Endothelial cell of umbilical vein (primary cell): ENCODE measurements at regions not wholly inside any gene's neighbourhood (a gene's known extent, or its start where the extent isn't known, plus 50 kb on each side); places are given as distances from the start of the nearest gene placed in this dataset.

Source experiments
- BruUV-seq: library from RNA; stranded (reverse); fragments of 400-500 nt; replicated peaks from 2 replicates; lab custom pipeline; 2021; lab: Mats Ljungman, UMichigan
- CTCF ChIA-PET: fragments of 300-600, 350-600 bp; sonication (Branson Sonifier 250); formaldehyde crosslinking; loops from one replicate; lab custom pipeline; 2021; ENCODE audit warnings: antibody characterized with exemption, inconsistent platforms; lab: Charles Lee
- POLR2A ChIA-PET: fragments of 300-600, 350-600 bp; sonication (Branson Sonifier 250); formaldehyde crosslinking; loops from one replicate; lab custom pipeline; 2021; ENCODE audit warnings: antibody characterized with exemption, inconsistent platforms; lab: Charles Lee
- DNase-seq: peaks from one replicate; pipeline ENCODE4 v3.0.0-alpha.2; 2011; ENCODE audit warnings: low read depth, low spot score
- FAIRE-seq: peaks from 2 replicates; lab custom pipeline; 2011; peaks lifted over from hg19 to GRCh38; lab: Jason Lieb, UNC
- H2AFZ ChIP-seq: 2 replicates; pipeline ENCODE4 v1.6.0; 2012; ENCODE audit warnings: low read depth, low read length, control low read depth, inconsistent platforms
- H3K27ac ChIP-seq: 2 replicates; pipeline ENCODE4 v1.5.1; 2011; ENCODE audit warnings: low read depth, mild to moderate bottlenecking, control low read depth, low read length, moderate library complexity; ENCODE audit not compliant: insufficient read depth
- H3K27me3 ChIP-seq, 2 experiments: 2 replicates each; pipeline versions ENCODE4 v1.6.0 to v1.6.1; 2011; ENCODE audit warnings: low read length in 2 of 2, mixed read lengths in 1 of 2; ENCODE audit not compliant: control insufficient read depth in 2 of 2, insufficient read depth in 2 of 2
- H3K36me3 ChIP-seq, 2 experiments: 2 replicates in 1 of 2; 3 replicates in 1 of 2; pipeline ENCODE4 v1.5.1; 2011; ENCODE audit warnings: low read length in 2 of 2, mild to moderate bottlenecking in 1 of 2, moderate library complexity in 1 of 2; ENCODE audit not compliant: control insufficient read depth in 2 of 2, insufficient read depth in 2 of 2; ENCODE audit errors: extremely low read depth in 1 of 2
- H3K4me1 ChIP-seq: 3 replicates; pipeline ENCODE4 v1.5.1; 2011; ENCODE audit warnings: mild to moderate bottlenecking, low read length; ENCODE audit not compliant: control insufficient read depth, insufficient read depth; ENCODE audit errors: extremely low read depth
- H3K4me2 ChIP-seq: 2 replicates; pipeline ENCODE4 v1.6.1; 2011; ENCODE audit warnings: low read length, control low read depth, mixed read lengths; ENCODE audit not compliant: insufficient read depth
- H3K4me3 ChIP-seq, 3 experiments: fragments of 200-600 bp in 1 of 3; sonication (generic), shearing (Covaris generic) in 1 of 3; replicated peaks in 1 of 3; 2 replicates each; pipeline ENCODE4 v1.5.1; 2011 to 2016; ENCODE audit warnings: control low read depth in 3 of 3, low read length in 3 of 3, mild to moderate bottlenecking in 2 of 3, inconsistent platforms in 1 of 3, low read depth in 1 of 3, moderate library complexity in 1 of 3; ENCODE audit not compliant: insufficient read depth in 1 of 3
- H3K79me2 ChIP-seq: 2 replicates; pipeline ENCODE4 v1.6.0; 2012; ENCODE audit warnings: low read length, inconsistent platforms; ENCODE audit not compliant: control insufficient read depth, insufficient read depth
- H3K9ac ChIP-seq: replicated peaks from 2 replicates; pipeline ENCODE3; 2011; ENCODE audit warnings: low read length, control low read depth; ENCODE audit not compliant: insufficient read depth; ENCODE audit errors: extremely low read depth
- H3K9me1 ChIP-seq: replicated peaks from 3 replicates; pipeline ENCODE4 v1.6.0; 2011; ENCODE audit warnings: mild to moderate bottlenecking, low read length; ENCODE audit not compliant: control insufficient read depth, insufficient read depth; ENCODE audit errors: extremely low read depth
- H3K9me3 ChIP-seq: replicated peaks from 2 replicates; pipeline ENCODE4 v1.5.1; 2012; ENCODE audit warnings: low read length, inconsistent platforms; ENCODE audit not compliant: control insufficient read depth, insufficient read depth
- H4K20me1 ChIP-seq: replicated peaks from 2 replicates; pipeline ENCODE3; 2011; ENCODE audit warnings: mild to moderate bottlenecking, low read length; ENCODE audit not compliant: control insufficient read depth, insufficient read depth; ENCODE audit errors: extremely low read depth
- CTCF ChIP-seq, 2 donors: IDR thresholded peaks; 1 replicate in 1 of 2; 2 replicates in 1 of 2; pipeline ENCODE4 v1.5.1; 2011; ENCODE audit warnings: low read length in 2 of 2, mild to moderate bottlenecking in 2 of 2, moderate library complexity in 2 of 2, control low read depth in 1 of 2, inconsistent platforms in 1 of 2, low read depth in 1 of 2; ENCODE audit not compliant: insufficient read depth in 1 of 2; ENCODE audit errors: extremely low read depth in 1 of 2
- EZH2 ChIP-seq: IDR thresholded peaks from 2 replicates; pipeline ENCODE4 v1.6.1; 2012; ENCODE audit warnings: borderline replicate concordance, low read depth, mild to moderate bottlenecking, moderate library complexity, low read length, inconsistent platforms; ENCODE audit not compliant: severe bottlenecking
- FOS ChIP-seq: IDR thresholded peaks from 2 replicates; pipeline ENCODE4 v1.6.1; 2011; ENCODE audit warnings: mild to moderate bottlenecking, low read length, moderate library complexity, borderline replicate concordance; ENCODE audit not compliant: insufficient read depth
- GATA2 ChIP-seq: IDR thresholded peaks from 2 replicates; pipeline ENCODE4 v1.7.0; 2011; ENCODE audit warnings: low read depth, mild to moderate bottlenecking, moderate library complexity, mixed read lengths, low read length; ENCODE audit not compliant: insufficient read length, insufficient read depth
- JUN ChIP-seq: IDR thresholded peaks from 2 replicates; pipeline ENCODE4 v1.6.1; 2011; ENCODE audit warnings: borderline replicate concordance, low read depth; ENCODE audit not compliant: insufficient read length, insufficient read depth
- MAX ChIP-seq: IDR thresholded peaks from 2 replicates; pipeline ENCODE4 v1.6.1; 2011; ENCODE audit not compliant: insufficient read depth, insufficient read length
- MYC ChIP-seq: IDR thresholded peaks from one replicate; pipeline ENCODE4 v1.6.1; 2011; ENCODE audit warnings: mild to moderate bottlenecking, low read depth, low read length
- POLR2A ChIP-seq: IDR thresholded peaks from 2 replicates; pipeline ENCODE4 v1.6.1; 2012; ENCODE audit warnings: low read depth, mild to moderate bottlenecking, control low read depth, low read length
- POLR2AphosphoS5 ChIP-seq: IDR thresholded peaks from 2 replicates; pipeline ENCODE4 v1.6.1; 2012; ENCODE audit warnings: low read depth, mild to moderate bottlenecking, control low read depth, low read length, moderate library complexity; ENCODE audit not compliant: insufficient read depth
- dilution Hi-C: fragments of 300-500 bp; cut with MboI; formaldehyde crosslinking; loops from one replicate; pipeline ENCODE4 v1.15.0; 2019; ENCODE audit warnings: low sequenced_read_pairs; ENCODE audit not compliant: extremely low pct_ligation_motif_present
- intact Hi-C: fragments of 100-400 bp; cut with micrococcal nuclease; formaldehyde crosslinking; loops from one replicate; pipeline ENCODE4 v1.10.0; 2022

- no peak for FAIRE-seq
- intact Hi-C loops = no loop called here
- Histone ChIP-seq H3K9ac (no peak overlapping the region), H3K27me3 (no peaks in the 10 kb centered on the region), H3K4me1 (no peaks in the 10 kb centered on the region), H3K9me3 (no peaks in the 10 kb centered on the region), H3K9me1 (no peaks in the 10 kb centered on the region), H3K27ac (no peak overlapping the region), H4K20me1 (no peaks in the 10 kb centered on the region), H3K36me3 (no peaks in the 10 kb centered on the region), H3K79me2 (no peaks in the 10 kb centered on the region), H3K4me2 (no peak overlapping the region), H3K4me3 (no peak overlapping the region), H2AFZ (no peak overlapping the region)
- no peak for TF ChIP-seq FOS
- TF ChIP-seq EZH2 = no peak
- ChIA-PET POLR2A (no interaction called here), CTCF (interaction anchor here (1.2 kb wide), 1 partner anchor 11 kb away, joined by 3 read pairs; no protein-coding TSS in a partner anchor)
- no peak for DNase-seq
- BruUV-seq = no TSS peak
- dilution Hi-C loops = no loop called here
Observed at GRCh38 chr4:31655328-31655727, 935.2 kb downstream of the PCDH7 start.

GRCh38 chr4:31657859-31658570, 937.8 kb downstream of the PCDH7 start:
- ChIA-PET CTCF (no interaction called here), POLR2A (no interaction called here)
- no peaks in the 10 kb centered on the region for H4K20me1 ChIP-seq
- no peak overlapping the region for H3K9ac ChIP-seq
- FAIRE-seq (no peak), DNase-seq (no peak)
- no peak overlapping the region for H3K4me3 ChIP-seq
- no peaks in the 10 kb centered on the region for H3K79me2 ChIP-seq
- no TSS peak for BruUV-seq
- no peak overlapping the region for H3K4me2 ChIP-seq
- H3K9me3 ChIP-seq = no peaks in the 10 kb centered on the region
- intact Hi-C loops = no loop called here
- H3K27ac ChIP-seq = no peak overlapping the region
- no peak overlapping the region for H2AFZ ChIP-seq
- H3K36me3 ChIP-seq = no peaks in the 10 kb centered on the region
- dilution Hi-C loops = no loop called here
- TF ChIP-seq POLR2A (no peak), CTCF (IDR thresholded peaks at IDR 0.05; ENCODE audit: extremely low read depth in 1 of 2, insufficient read depth in 1 of 2, low read depth in 1 of 2, low read length in 2 of 2) (no peak), EZH2 (no peak), MYC (no peak), FOS (no peak), POLR2AphosphoS5 (no peak), JUN (no peak), MAX (no peak), GATA2 (no peak)
- H3K4me1 ChIP-seq = no peaks in the 10 kb centered on the region
- no peaks in the 10 kb centered on the region for H3K9me1 ChIP-seq
- H3K27me3 ChIP-seq = no peaks in the 10 kb centered on the region
